HEK293 (cell line): ENCODE measurements at regions not wholly inside any gene's neighbourhood (a gene's known extent, or its start where the extent isn't known, plus 50 kb on each side); places are given as distances from the start of the nearest gene placed in this dataset.

ENCODE experiments used
- CTCF ChIA-PET: fragments of 350-600 bp; formaldehyde crosslinking; extraction: SDS; loops from one replicate; lab custom pipeline; 2021; ENCODE audit warnings: antibody characterized with exemption; lab: Yijun Ruan, JAX
- POLR2A ChIA-PET: fragments of 300-600 bp; formaldehyde crosslinking; extraction: SDS; loops from one replicate; lab custom pipeline; 2020; ENCODE audit warnings: antibody characterized with exemption, inconsistent platforms; lab: Yijun Ruan, JAX
- H3K27ac ChIP-seq: fragments of 200-500 bp; sonication (Bioruptor generic); 2 replicates; pipeline ENCODE4 v1.5.1; 2014; ENCODE audit warnings: low read depth, low read length, control low read depth, inconsistent platforms; ENCODE audit errors: extremely low read depth
- H3K36me3 ChIP-seq, 2 experiments: fragments of 200-500 bp in 1 of 2; sonication (Bioruptor generic) in 1 of 2; 1 replicate in 1 of 2; 2 replicates in 1 of 2; pipeline ENCODE4 v1.5.1; 2014 to 2017; ENCODE audit warnings: inconsistent platforms in 2 of 2, low read length in 2 of 2; ENCODE audit not compliant: control insufficient read depth in 2 of 2, insufficient read depth in 1 of 2
- H3K4me1 ChIP-seq: fragments of 200-500 bp; sonication (Bioruptor generic); 2 replicates; pipeline ENCODE4 v1.5.1; 2014; ENCODE audit warnings: mild to moderate bottlenecking, low read length, inconsistent platforms; ENCODE audit not compliant: control insufficient read depth, insufficient read depth
- H3K4me3 ChIP-seq: 2 replicates; pipeline ENCODE4 v1.5.1; 2011; ENCODE audit warnings: low read depth, mild to moderate bottlenecking, control low read depth, low read length, moderate library complexity
- H3K9me3 ChIP-seq: fragments of 200-500 bp; sonication (Bioruptor generic); 2 replicates; pipeline ENCODE4 v1.5.1; 2014; ENCODE audit warnings: low read depth, low read length, inconsistent platforms; ENCODE audit not compliant: control insufficient read depth, insufficient read depth
- BCL6B ChIP-seq: fragments of 450-650 bp; formaldehyde crosslinking; IDR thresholded peaks from 2 replicates; pipeline ENCODE4 v1.5.1; 2017; ENCODE audit warnings: missing biosample characterization, missing genetic modification characterization
- PRDM1 ChIP-seq: fragments of 450-650 bp; formaldehyde crosslinking; IDR thresholded peaks from 2 replicates; pipeline ENCODE4; 2016; ENCODE audit warnings: missing biosample characterization, missing genetic modification characterization
- TSHZ1 ChIP-seq: fragments of 450-650 bp; formaldehyde crosslinking; IDR thresholded peaks from 2 replicates; pipeline ENCODE4 v1.5.1; 2016; ENCODE audit warnings: missing biosample characterization, missing genetic modification characterization, borderline replicate concordance
- ZFP3 ChIP-seq: fragments of 450-650 bp; formaldehyde crosslinking; IDR thresholded peaks from 2 replicates; pipeline ENCODE4 v1.5.1; 2016; ENCODE audit warnings: low read depth, missing biosample characterization, missing genetic modification characterization
- ZFP41 ChIP-seq: fragments of 450-650 bp; formaldehyde crosslinking; IDR thresholded peaks from 2 replicates; pipeline ENCODE4 v1.5.1; 2016; ENCODE audit warnings: missing biosample characterization, missing genetic modification characterization, borderline replicate concordance
- ZNF10 ChIP-seq: fragments of 450-650 bp; formaldehyde crosslinking; IDR thresholded peaks from 2 replicates; pipeline ENCODE4 v1.5.1; 2017; ENCODE audit warnings: missing biosample characterization, missing genetic modification characterization
- ZNF148 ChIP-seq: fragments of 450-650 bp; formaldehyde crosslinking; IDR thresholded peaks from 2 replicates; pipeline ENCODE4 v1.5.0; 2017; ENCODE audit warnings: missing biosample characterization, missing genetic modification characterization, borderline replicate concordance
- ZNF155 ChIP-seq: fragments of 450-650 bp; formaldehyde crosslinking; IDR thresholded peaks from 2 replicates; pipeline ENCODE4 v1.5.1; 2016; ENCODE audit warnings: missing biosample characterization, missing genetic modification characterization
- ZNF169 ChIP-seq: fragments of 450-650 bp; formaldehyde crosslinking; IDR thresholded peaks from 2 replicates; pipeline ENCODE4 v1.5.1; 2016; ENCODE audit warnings: missing biosample characterization, missing genetic modification characterization
- ZNF202 ChIP-seq: fragments of 450-650 bp; formaldehyde crosslinking; IDR thresholded peaks from 2 replicates; pipeline ENCODE4 v1.5.1; 2016; ENCODE audit warnings: missing biosample characterization, missing genetic modification characterization, borderline replicate concordance
- ZNF211 ChIP-seq: fragments of 450-650 bp; formaldehyde crosslinking; IDR thresholded peaks from 2 replicates; pipeline ENCODE4 v1.5.1; 2016; ENCODE audit warnings: low read depth, missing biosample characterization, missing genetic modification characterization
- ZNF223 ChIP-seq: fragments of 450-650 bp; formaldehyde crosslinking; IDR thresholded peaks from 2 replicates; pipeline ENCODE4 v1.5.1; 2016; ENCODE audit warnings: missing biosample characterization, missing genetic modification characterization
- ZNF341 ChIP-seq: fragments of 450-650 bp; formaldehyde crosslinking; IDR thresholded peaks from 2 replicates; pipeline ENCODE4; 2016; ENCODE audit warnings: low read depth, missing biosample characterization, missing genetic modification characterization
- ZNF37A ChIP-seq: fragments of 450-650 bp; IDR thresholded peaks from 2 replicates; pipeline ENCODE4 v1.5.1; 2018; ENCODE audit warnings: missing biosample characterization, missing genetic modification characterization
- ZNF558 ChIP-seq: fragments of 450-650 bp; formaldehyde crosslinking; IDR thresholded peaks from 2 replicates; pipeline ENCODE4 v1.5.1; 2016; ENCODE audit warnings: missing biosample characterization, missing genetic modification characterization
- ZNF585B ChIP-seq: fragments of 450-650 bp; formaldehyde crosslinking; IDR thresholded peaks from 2 replicates; pipeline ENCODE4 v1.5.1; 2016; ENCODE audit warnings: missing biosample characterization, missing genetic modification characterization
- ZNF658 ChIP-seq: fragments of 450-650 bp; formaldehyde crosslinking; IDR thresholded peaks from 2 replicates; pipeline ENCODE4; 2016; ENCODE audit warnings: missing biosample characterization, missing genetic modification characterization
- ZNF747 ChIP-seq: fragments of 450-650 bp; formaldehyde crosslinking; IDR thresholded peaks from 2 replicates; pipeline ENCODE4 v1.5.1; 2016; ENCODE audit warnings: missing biosample characterization, missing genetic modification characterization
- ZNF843 ChIP-seq: fragments of 450-650 bp; formaldehyde crosslinking; IDR thresholded peaks from 2 replicates; pipeline ENCODE4 v1.5.1; 2016; ENCODE audit warnings: missing biosample characterization, missing genetic modification characterization
- TF ChIP-seq, protein P1 (sequence below): fragments of 450-650 bp; formaldehyde crosslinking; IDR thresholded peaks from 2 replicates; pipeline ENCODE4 v1.5.1; 2016; ENCODE audit warnings: missing biosample characterization, missing genetic modification characterization
- TF ChIP-seq, protein P2 (sequence below): fragments of 450-650 bp; formaldehyde crosslinking; conservative IDR thresholded peaks from 2 replicates; pipeline ENCODE4 v1.5.1; 2016; ENCODE audit warnings: low read depth, missing biosample characterization, missing genetic modification characterization

DNA sequence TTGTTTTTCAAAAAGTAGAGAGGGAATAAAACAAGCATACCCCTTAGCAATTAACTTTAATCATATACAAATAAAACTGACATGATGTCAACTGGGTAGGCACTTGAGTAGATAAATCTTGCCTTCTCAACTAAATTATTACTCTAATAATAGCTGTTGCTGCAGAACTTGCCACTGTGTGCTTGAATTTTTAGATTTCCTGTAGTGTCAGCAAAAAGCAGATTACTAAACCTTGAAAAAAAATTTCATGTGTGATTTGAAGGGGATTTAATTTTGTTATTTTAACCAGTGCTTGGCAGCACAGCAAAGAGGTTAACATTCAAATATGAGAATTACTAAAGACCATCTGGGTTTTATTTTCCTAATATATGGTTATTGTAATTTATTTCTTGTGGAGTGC, 438.3 kb upstream of the SPANXN1 start:
- POLR2A ChIA-PET, result no interaction called here
- CTCF ChIA-PET, result interaction anchor here (0.7 kb wide), 1 partner anchor 189 kb away, joined by 4 read pairs; no protein-coding TSS in a partner anchor
- Histone ChIP-seq H3K9me3 (peaks cover 2% of the 10 kb centered on the region; the same call in 1 of the 2 replicates), H3K36me3 (no peaks in the 10 kb centered on the region; a peak in 1 of 3 replicates), H3K4me1 (no peaks in the 10 kb centered on the region), H3K27ac (no peak overlapping the region)
- TF ChIP-seq ZNF223 (tag by site-specific recombination) (no peak), ZNF211 (tag by site-specific recombination) (no peak), ZNF169 (tag by site-specific recombination) (no peak), ZNF341 (tag by site-specific recombination) (no peak), ZFP41 (no peak), ZNF585B (tag by site-specific recombination) (no peak), ZNF148 (no peak), ZNF202 (tag by site-specific recombination) (no peak), ZNF155 (tag by site-specific recombination) (no peak), PRDM1 (tag by site-specific recombination) (no peak)
- TF ChIP-seq, protein P1, sequence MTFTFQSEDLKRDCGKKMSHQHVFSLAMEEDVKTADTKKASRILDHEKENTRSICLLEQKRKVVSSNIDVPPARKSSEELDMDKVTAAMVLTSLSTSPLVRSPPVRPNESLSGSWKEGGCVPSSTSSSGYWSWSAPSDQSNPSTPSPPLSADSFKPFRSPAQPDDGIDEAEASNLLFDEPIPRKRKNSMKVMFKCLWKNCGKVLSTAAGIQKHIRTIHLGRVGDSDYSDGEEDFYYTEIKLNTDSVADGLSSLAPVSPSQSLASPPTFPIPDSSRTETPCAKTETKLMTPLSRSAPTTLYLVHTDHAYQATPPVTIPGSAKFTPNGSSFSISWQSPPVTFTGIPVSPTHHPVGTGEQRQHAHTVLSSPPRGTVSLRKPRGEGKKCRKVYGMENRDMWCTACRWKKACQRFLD (tag by site-specific recombination), result no peak
- TF ChIP-seq, all 188 proteins: peak for 0
- H3K4me3 ChIP-seq, result no peak overlapping the region

DNA sequence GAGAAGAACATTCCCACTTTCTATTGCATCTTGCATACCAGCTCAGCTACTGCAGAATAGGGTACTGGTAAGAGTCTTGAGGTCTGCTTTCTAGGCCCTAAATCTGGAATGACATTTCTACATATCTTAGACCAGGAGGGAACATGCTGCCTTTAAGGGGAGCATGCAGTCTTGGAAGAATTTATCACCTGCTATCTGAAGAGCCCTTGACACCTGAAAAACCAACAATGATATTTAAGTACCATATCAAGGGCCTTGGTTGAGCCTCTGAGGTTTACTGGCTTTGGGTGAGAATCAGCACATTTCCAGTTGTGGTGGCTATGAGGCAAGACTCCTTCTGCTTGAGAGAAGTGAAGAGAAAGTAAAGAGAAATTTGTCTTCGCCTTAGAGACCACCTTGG, 436.8 kb upstream of the SPANXN1 start:
- POLR2A ChIA-PET, result no interaction called here
- no peaks in the 10 kb centered on the region for H3K4me1 ChIP-seq
- CTCF ChIA-PET, result no interaction called here
- TF ChIP-seq ZNF558 (tag by site-specific recombination) (no peak), ZNF658 (no peak), ZNF37A (no peak)
- TF ChIP-seq, all 188 proteins: peak for 0
- no peak overlapping the region for H3K27ac ChIP-seq
- H3K4me3 ChIP-seq, result no peak overlapping the region
- no peaks in the 10 kb centered on the region; a peak in 1 of 3 replicates for H3K36me3 ChIP-seq
- peaks cover 2% of the 10 kb centered on the region; the same call in 1 of the 2 replicates for H3K9me3 ChIP-seq

DNA sequence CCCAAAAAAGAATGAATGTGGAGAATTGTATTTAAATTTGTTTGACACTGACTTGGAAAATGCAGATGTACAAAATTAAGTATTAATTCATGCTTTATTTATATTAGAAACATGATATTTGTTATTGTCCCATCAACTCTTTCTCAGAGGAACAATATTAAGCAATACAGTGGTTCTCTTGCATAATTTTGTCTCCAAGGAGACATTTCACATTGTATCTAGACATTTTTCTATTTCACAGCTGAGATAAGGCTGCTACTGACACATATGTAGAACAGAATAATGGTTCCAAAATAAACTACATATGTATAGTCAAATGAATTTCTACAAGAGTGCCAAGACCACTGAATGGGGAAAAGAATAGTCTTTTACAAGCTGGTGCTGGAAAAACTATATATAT, 427.9 kb upstream of the SPANXN1 start:
- Histone ChIP-seq H3K27ac (no peak overlapping the region), H3K4me1 (no peaks in the 10 kb centered on the region), H3K9me3 (no peaks in the 10 kb centered on the region), H3K36me3 (no peaks in the 10 kb centered on the region), H3K4me3 (no peak overlapping the region)
- ChIA-PET POLR2A (no interaction called here), CTCF (no interaction called here)
- TF ChIP-seq ZNF843 (no peak), ZNF10 (tag by site-specific recombination) (no peak), TSHZ1 (tag by site-specific recombination) (no peak), ZFP3 (tag by site-specific recombination) (no peak), ZNF223 (tag by site-specific recombination) (no peak), BCL6B (tag by site-specific recombination) (no peak), ZNF747 (tag by site-specific recombination) (no peak)
- TF ChIP-seq, protein P2, sequence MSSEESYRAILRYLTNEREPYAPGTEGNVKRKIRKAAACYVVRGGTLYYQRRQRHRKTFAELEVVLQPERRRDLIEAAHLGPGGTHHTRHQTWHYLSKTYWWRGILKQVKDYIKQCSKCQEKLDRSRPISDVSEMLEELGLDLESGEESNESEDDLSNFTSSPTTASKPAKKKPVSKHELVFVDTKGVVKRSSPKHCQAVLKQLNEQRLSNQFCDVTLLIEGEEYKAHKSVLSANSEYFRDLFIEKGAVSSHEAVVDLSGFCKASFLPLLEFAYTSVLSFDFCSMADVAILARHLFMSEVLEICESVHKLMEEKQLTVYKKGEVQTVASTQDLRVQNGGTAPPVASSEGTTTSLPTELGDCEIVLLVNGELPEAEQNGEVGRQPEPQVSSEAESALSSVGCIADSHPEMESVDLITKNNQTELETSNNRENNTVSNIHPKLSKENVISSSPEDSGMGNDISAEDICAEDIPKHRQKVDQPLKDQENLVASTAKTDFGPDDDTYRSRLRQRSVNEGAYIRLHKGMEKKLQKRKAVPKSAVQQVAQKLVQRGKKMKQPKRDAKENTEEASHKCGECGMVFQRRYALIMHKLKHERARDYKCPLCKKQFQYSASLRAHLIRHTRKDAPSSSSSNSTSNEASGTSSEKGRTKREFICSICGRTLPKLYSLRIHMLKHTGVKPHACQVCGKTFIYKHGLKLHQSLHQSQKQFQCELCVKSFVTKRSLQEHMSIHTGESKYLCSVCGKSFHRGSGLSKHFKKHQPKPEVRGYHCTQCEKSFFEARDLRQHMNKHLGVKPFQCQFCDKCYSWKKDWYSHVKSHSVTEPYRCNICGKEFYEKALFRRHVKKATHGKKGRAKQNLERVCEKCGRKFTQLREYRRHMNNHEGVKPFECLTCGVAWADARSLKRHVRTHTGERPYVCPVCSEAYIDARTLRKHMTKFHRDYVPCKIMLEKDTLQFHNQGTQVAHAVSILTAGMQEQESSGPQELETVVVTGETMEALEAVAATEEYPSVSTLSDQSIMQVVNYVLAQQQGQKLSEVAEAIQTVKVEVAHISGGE, result no peak
